SK-N-SH (cell line): ENCODE measurements at regions not wholly inside any gene's neighbourhood (a gene's known extent, or its start where the extent isn't known, plus 50 kb on each side); places are given as distances from the start of the nearest gene placed in this dataset.

Experiments
- CHD2 ChIP-seq: fragments of 150-350 bp; IDR thresholded peaks from 2 replicates; pipeline ENCODE4 v1.6.1; 2018; ENCODE audit warnings: low read length; ENCODE audit not compliant: partially characterized antibody
- CTCF ChIP-seq: fragments of 200-600 bp; sonication (generic); IDR thresholded peaks from 2 replicates; pipeline ENCODE4 v1.6.1; 2017; ENCODE audit warnings: antibody characterized with exemption, mild to moderate bottlenecking, moderate library complexity
- EP300 ChIP-seq, 2 experiments: IDR thresholded peaks; 2 replicates each; pipeline versions ENCODE4 v1.4.0 to v1.6.1; 2012; ENCODE audit warnings: borderline replicate concordance in 1 of 2, low read depth in 1 of 2, low read length in 1 of 2
- IRF3 ChIP-seq: fragments of 150-350 bp; IDR thresholded peaks from 2 replicates; pipeline ENCODE4 v1.6.1; 2016; ENCODE audit warnings: mild to moderate bottlenecking, low read depth, low read length
- MAX ChIP-seq: IDR thresholded peaks from 2 replicates; pipeline ENCODE4 v1.4.0; 2012; ENCODE audit warnings: low read depth
- MXI1 ChIP-seq: IDR thresholded peaks from 2 replicates; pipeline ENCODE4 v1.6.1; 2012; ENCODE audit warnings: mild to moderate bottlenecking, low read depth, low read length, improper control_type of control experiment
- NRF1 ChIP-seq: IDR thresholded peaks from 2 replicates; pipeline ENCODE4 v1.6.1; 2012; ENCODE audit warnings: low read depth, mild to moderate bottlenecking, low read length
- POLR2AphosphoS5 ChIP-seq: IDR thresholded peaks from 2 replicates; pipeline ENCODE4 v1.6.1; 2012; ENCODE audit warnings: low read depth, low read length
- REST ChIP-seq: IDR thresholded peaks from 2 replicates; pipeline ENCODE4 v1.6.1; 2012; ENCODE audit warnings: mild to moderate bottlenecking, low read depth, low read length, moderate library complexity
- SMC3 ChIP-seq: IDR thresholded peaks from 2 replicates; pipeline ENCODE4 v1.6.1; 2012; ENCODE audit warnings: low read depth, low read length, improper control_type of control experiment
- TAF1 ChIP-seq: IDR thresholded peaks from 2 replicates; pipeline ENCODE4 v1.6.1; 2012; ENCODE audit warnings: low read depth, mild to moderate bottlenecking, low read length, moderate library complexity, borderline replicate concordance
- USF1 ChIP-seq: IDR thresholded peaks from 2 replicates; pipeline ENCODE4 v1.4.0; 2012; ENCODE audit warnings: low read depth, borderline replicate concordance

GRCh38 chr18:40274618-40275196, 1680.3 kb upstream of the PIK3C3 start:
- no peak for TF ChIP-seq POLR2AphosphoS5
- no peak for TF ChIP-seq CTCF
- TF ChIP-seq CHD2, result no peak
- no peak for TF ChIP-seq MAX
- no peak for TF ChIP-seq IRF3
- TF ChIP-seq SMC3, result no peak
- no peak for TF ChIP-seq EP300 (IDR thresholded peaks at IDR 0.05; ENCODE audit: borderline replicate concordance in 1 of 2, low read depth in 1 of 2, low read length in 1 of 2)
- no peak for TF ChIP-seq USF1
- no peak for TF ChIP-seq NRF1
- no peak for TF ChIP-seq MXI1
- TF ChIP-seq TAF1, result no peak
- TF ChIP-seq REST, result no peak
